H1 (cell line): ENCODE measurements at regions not wholly inside any gene's neighbourhood (a gene's known extent, or its start where the extent isn't known, plus 50 kb on each side); places are given as distances from the start of the nearest gene placed in this dataset.

Experiments used
- CHD7 ChIP-seq: fragments of 300-600 bp; sonication (generic); IDR thresholded peaks from 2 replicates; pipeline ENCODE4 v1.7.1; 2012; ENCODE audit warnings: low read length, moderate library complexity, mild to moderate bottlenecking, inconsistent platforms; ENCODE audit not compliant: insufficient replicate concordance
- CREB1 ChIP-seq: IDR thresholded peaks from 2 replicates; pipeline ENCODE4 v1.6.1; 2012; ENCODE audit warnings: inconsistent platforms
- EP300 ChIP-seq, 2 experiments: IDR thresholded peaks; 1 replicate in 1 of 2; 2 replicates in 1 of 2; pipeline ENCODE4 v1.6.1; 2011 to 2012; ENCODE audit warnings: low read depth in 2 of 2, low read length in 2 of 2, mild to moderate bottlenecking in 2 of 2, borderline replicate concordance in 1 of 2, inconsistent platforms in 1 of 2, moderate library complexity in 1 of 2
- HDAC2 ChIP-seq, 2 experiments: fragments of 300-600 bp in 1 of 2; sonication (generic) in 1 of 2; IDR thresholded peaks; 2 replicates each; pipeline ENCODE4 v1.6.1; 2011 to 2012; ENCODE audit warnings: low read depth in 2 of 2, low read length in 2 of 2, mild to moderate bottlenecking in 2 of 2, moderate library complexity in 2 of 2, borderline replicate concordance in 1 of 2, inconsistent platforms in 1 of 2
- POLR2A ChIP-seq, 2 experiments: IDR thresholded peaks; 1 replicate in 1 of 2; 2 replicates in 1 of 2; pipeline ENCODE4 v1.6.1; 2011; ENCODE audit warnings: low read depth in 2 of 2, low read length in 2 of 2, mild to moderate bottlenecking in 2 of 2; ENCODE audit errors: control extremely low read depth in 1 of 2
- RAD21 ChIP-seq, 2 experiments: IDR thresholded peaks in 1 of 2; conservative IDR thresholded peaks in 1 of 2; 2 replicates each; pipeline ENCODE4 v1.6.1; 2011; ENCODE audit warnings: low read depth in 2 of 2, low read length in 2 of 2, improper control_type of control experiment in 1 of 2, inconsistent platforms in 1 of 2, mild to moderate bottlenecking in 1 of 2, moderate library complexity in 1 of 2
- SIN3A ChIP-seq, 2 experiments: IDR thresholded peaks in 1 of 2; conservative IDR thresholded peaks in 1 of 2; 2 replicates each; pipeline ENCODE4 v1.6.1; 2011 to 2012; ENCODE audit warnings: low read length in 2 of 2, improper control_type of control experiment in 1 of 2, low read depth in 1 of 2, mild to moderate bottlenecking in 1 of 2
- SP4 ChIP-seq: IDR thresholded peaks from 2 replicates; pipeline ENCODE4 v1.6.1; 2012; ENCODE audit warnings: low read length, inconsistent platforms
- SRF ChIP-seq: IDR thresholded peaks from 2 replicates; pipeline ENCODE4 v1.6.1; 2011; ENCODE audit warnings: mild to moderate bottlenecking, low read depth, low read length, moderate library complexity
- SUZ12 ChIP-seq: fragments of 200-600 bp; sonication (generic); IDR thresholded peaks from 2 replicates; pipeline ENCODE4 v1.6.1; 2012; ENCODE audit warnings: mild to moderate bottlenecking, inconsistent platforms, low read length, moderate library complexity, mixed read lengths
- USF2 ChIP-seq: IDR thresholded peaks from 2 replicates; pipeline ENCODE4 v1.6.1; 2011; ENCODE audit warnings: low read length, improper control_type of control experiment

GRCh38 chr13:70275841-70276240, 167.6 kb upstream of the KLHL1 start (continued):
- TF ChIP-seq CHD7 (no peak), SIN3A (conservative IDR thresholded peaks at IDR 0.05 in 1 of 2, IDR thresholded peaks at IDR 0.05 in 1 of 2; ENCODE audit: low read depth in 1 of 2, low read length in 2 of 2) (no peak), POLR2A (IDR thresholded peaks at IDR 0.05; ENCODE audit: control extremely low read depth in 1 of 2, low read depth in 2 of 2, low read length in 2 of 2) (no peak), USF2 (no peak), SRF (no peak), HDAC2 (IDR thresholded peaks at IDR 0.05; ENCODE audit: borderline replicate concordance in 1 of 2, low read depth in 2 of 2, low read length in 2 of 2) (no peak), RAD21 (IDR thresholded peaks at IDR 0.05 in 1 of 2, conservative IDR thresholded peaks at IDR 0.05 in 1 of 2; ENCODE audit: low read depth in 2 of 2, low read length in 2 of 2) (no peak), CREB1 (no peak), EP300 (IDR thresholded peaks at IDR 0.05; ENCODE audit: borderline replicate concordance in 1 of 2, low read depth in 2 of 2, low read length in 2 of 2) (no peak), SP4 (no peak), SUZ12 (no peak)
